Dendritic cell treated with granulocyte-macrophage colony-stimulating factor and Interleukin-4, amounts not matched to agents 40 ng/mL and 50 ng/mL, for 4 days (primary cell): ENCODE measurements at regions not wholly inside any gene's neighbourhood (a gene's known extent, or its start where the extent isn't known, plus 50 kb on each side); places are given as distances from the start of the nearest gene placed in this dataset.

ENCODE experiments used
- H3K27ac Mint-ChIP-seq: one replicate; pipeline ENCODE4 v1.8.0; 2022; ENCODE audit warnings: mild to moderate bottlenecking, mixed read lengths
- H3K27me3 Mint-ChIP-seq: one replicate; pipeline ENCODE4 v1.8.0; 2022; ENCODE audit warnings: mild to moderate bottlenecking, mixed read lengths
- H3K36me3 Mint-ChIP-seq: one replicate; pipeline ENCODE4 v1.8.0; 2022; ENCODE audit warnings: low read depth, mixed read lengths
- H3K4me1 Mint-ChIP-seq: one replicate; pipeline ENCODE4 v1.8.0; 2022; ENCODE audit warnings: low read depth, mixed read lengths
- H3K4me3 Mint-ChIP-seq: one replicate; pipeline ENCODE4 v1.8.0; 2022; ENCODE audit warnings: mild to moderate bottlenecking, moderate library complexity, mixed read lengths
- H3K9me3 Mint-ChIP-seq: one replicate; pipeline ENCODE4 v1.8.0; 2022; ENCODE audit warnings: mixed read lengths
- intact Hi-C: fragments of 100-400 bp; cut with micrococcal nuclease; formaldehyde crosslinking; loops from one replicate; pipeline ENCODE4 v1.15.0; 2022

DNA sequence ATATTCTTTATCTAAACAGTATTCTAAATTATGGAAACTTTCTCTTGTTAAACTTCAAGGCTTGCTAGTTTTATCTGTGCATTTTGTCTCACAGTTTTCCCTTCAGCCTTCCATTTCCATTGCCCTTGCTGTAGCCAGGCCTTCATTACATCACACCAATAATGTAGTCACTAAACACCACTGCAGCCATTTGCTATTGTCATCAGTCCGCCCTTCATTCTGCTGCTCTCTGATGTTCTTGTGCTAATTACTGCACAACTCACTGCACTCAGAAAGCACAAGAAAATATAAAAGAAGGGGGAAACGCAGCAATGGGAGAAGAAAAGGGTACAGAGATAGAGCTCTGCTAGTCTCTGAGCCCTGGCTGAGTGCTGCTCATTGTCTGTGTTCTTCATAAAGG is 239.6 kb upstream of the FSTL5 start:
- Mint-ChIP-seq H3K27me3 (no peaks in the 10 kb centered on the region), H3K36me3 (no peaks in the 10 kb centered on the region), H3K4me1 (no peaks in the 10 kb centered on the region), H3K27ac (no peak overlapping the region), H3K4me3 (no peak overlapping the region), H3K9me3 (peaks cover 13% of the 10 kb centered on the region)
- intact Hi-C loops, result no loop called here

DNA sequence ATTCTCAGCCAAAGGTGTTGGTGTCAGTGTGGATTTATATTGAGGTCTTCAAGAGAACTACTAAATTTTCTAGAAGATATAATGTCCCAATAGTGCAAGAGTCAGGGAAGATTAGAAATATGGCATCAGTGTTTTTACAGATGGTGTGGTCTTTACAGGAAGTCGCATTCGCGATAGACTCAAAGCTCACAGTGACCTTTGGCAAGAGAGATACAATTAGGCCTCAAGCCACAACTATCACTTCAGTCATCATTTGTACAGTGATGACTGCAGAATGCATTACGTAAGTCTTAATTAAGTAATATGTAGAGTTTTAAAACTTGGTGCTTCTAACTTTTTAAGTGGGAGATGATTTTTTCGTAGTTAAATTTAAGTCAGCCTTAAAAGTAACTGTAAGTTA is 237.2 kb upstream of the FSTL5 start:
- no peaks in the 10 kb centered on the region for H3K4me1 Mint-ChIP-seq
- no peaks in the 10 kb centered on the region for H3K36me3 Mint-ChIP-seq
- H3K9me3 Mint-ChIP-seq, result peaks cover 14% of the 10 kb centered on the region
- H3K4me3 Mint-ChIP-seq, result no peak overlapping the region
- no peaks in the 10 kb centered on the region for H3K27me3 Mint-ChIP-seq
- intact Hi-C loops, result no loop called here
- no peak overlapping the region for H3K27ac Mint-ChIP-seq

DNA sequence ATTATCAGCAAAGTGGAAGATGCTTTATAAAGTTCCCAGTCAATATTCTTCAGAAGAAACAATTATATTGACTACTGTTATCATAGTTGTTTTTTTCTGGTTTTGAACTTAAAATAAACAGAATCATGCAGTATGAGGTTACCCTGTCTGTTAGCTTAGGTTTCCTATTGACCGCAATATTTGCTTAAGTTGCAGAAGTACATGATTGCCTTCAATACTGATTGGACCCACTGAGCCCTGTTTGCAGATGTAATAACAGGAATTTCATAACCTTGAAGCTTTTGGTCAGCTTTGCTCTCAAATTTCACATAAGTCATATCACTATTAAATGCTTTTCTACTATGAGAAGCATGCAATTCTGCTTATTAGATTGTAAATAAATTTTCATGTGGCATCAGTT is 229.1 kb upstream of the FSTL5 start:
- intact Hi-C loops, result no loop called here
- Mint-ChIP-seq H3K27me3 (no peaks in the 10 kb centered on the region), H3K36me3 (no peaks in the 10 kb centered on the region), H3K9me3 (peaks cover 20% of the 10 kb centered on the region), H3K4me3 (no peak overlapping the region), H3K4me1 (no peaks in the 10 kb centered on the region), H3K27ac (no peak overlapping the region)

DNA sequence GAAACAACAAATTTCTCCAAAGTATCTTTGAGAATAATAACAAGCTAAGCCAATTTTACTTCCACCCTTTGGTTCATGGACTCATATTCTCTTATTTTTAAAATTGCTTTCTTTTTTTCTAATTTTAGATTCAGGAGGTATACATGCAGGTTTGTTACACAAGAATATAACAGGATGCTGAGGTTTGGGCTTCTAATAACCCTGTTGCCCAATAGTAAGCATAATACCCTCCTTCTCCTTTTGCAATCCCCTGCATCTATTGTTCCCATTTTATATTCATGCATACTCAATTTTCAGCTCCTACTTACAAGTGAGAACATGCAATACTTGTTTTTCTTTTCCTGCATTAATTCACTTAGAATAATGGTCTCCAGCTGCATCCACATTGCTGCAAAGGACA is 202.3 kb upstream of the FSTL5 start:
- H3K27me3 Mint-ChIP-seq, result no peaks in the 10 kb centered on the region

DNA sequence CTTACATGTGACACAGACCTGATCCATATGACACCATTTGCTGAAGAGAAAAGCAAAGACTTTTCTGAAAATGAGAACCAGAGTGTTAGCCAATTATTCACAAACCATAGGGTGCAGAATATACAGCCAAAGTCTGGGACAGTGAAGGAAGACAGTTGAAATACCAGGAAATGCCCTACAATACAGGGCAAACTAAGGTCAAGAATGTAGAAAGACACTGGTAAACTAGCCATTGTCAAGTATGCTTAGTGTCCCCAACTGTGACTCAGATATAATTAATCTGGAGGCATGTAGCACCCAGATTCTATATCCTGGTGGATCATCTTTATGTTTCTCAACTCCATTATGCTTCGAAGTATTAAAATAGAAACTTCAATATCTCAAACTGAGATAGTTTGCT is 200.9 kb upstream of the FSTL5 start:
- no peaks in the 10 kb centered on the region for H3K36me3 Mint-ChIP-seq
- no peaks in the 10 kb centered on the region for H3K9me3 Mint-ChIP-seq
- H3K4me1 Mint-ChIP-seq, result no peaks in the 10 kb centered on the region
- no peaks in the 10 kb centered on the region for H3K27me3 Mint-ChIP-seq
- intact Hi-C loops, result no loop called here
- H3K4me3 Mint-ChIP-seq, result no peak overlapping the region
- no peak overlapping the region for H3K27ac Mint-ChIP-seq

More for the DNA sequence above, 202.3 kb upstream of the FSTL5 start:
- no peak overlapping the region for H3K27ac Mint-ChIP-seq
- intact Hi-C loops, result no loop called here
- H3K9me3 Mint-ChIP-seq, result no peaks in the 10 kb centered on the region
- no peak overlapping the region for H3K4me3 Mint-ChIP-seq
- H3K36me3 Mint-ChIP-seq, result no peaks in the 10 kb centered on the region
- no peaks in the 10 kb centered on the region for H3K4me1 Mint-ChIP-seq

DNA sequence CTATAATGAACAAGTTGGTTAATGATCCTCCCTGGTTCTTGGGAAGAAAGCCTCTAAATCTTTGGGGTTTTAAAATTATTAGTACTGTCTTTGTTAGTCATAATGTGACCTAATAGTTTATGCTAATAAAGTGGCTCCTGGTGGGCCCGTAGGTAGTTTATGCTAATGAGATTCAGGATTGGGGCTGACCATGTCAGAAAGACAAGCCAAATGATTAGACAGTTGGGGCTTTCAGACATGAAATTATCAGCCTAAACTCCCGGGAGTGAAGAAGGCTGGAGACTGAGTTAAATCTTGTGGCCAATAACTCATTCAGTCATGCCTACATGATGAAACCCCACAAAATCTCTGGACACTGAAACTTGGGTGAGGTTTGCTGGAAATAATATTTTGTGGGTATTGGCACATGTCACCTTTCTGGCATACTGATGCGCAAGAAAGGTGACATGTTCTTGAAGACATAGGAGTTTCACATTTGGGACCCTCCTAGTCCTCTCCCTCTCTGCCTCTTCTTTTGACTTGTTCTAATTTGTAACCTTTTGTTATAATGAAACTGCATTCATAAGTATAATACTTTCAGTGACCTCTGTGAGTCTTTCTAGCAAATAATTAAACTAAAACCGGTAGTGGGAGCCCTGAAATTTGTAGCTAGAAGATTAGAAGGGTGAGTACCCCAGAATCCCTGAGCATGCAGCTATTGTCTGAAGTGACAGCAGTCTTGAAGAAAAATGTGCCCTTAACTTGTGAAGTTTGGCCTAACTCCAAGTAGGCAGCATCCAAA is 196.8 kb upstream of the FSTL5 start:
- no peak overlapping the region for H3K27ac Mint-ChIP-seq
- no peaks in the 10 kb centered on the region for H3K36me3 Mint-ChIP-seq
- intact Hi-C loops, result no loop called here
- H3K9me3 Mint-ChIP-seq, result no peaks in the 10 kb centered on the region
- H3K4me1 Mint-ChIP-seq, result no peaks in the 10 kb centered on the region
- H3K27me3 Mint-ChIP-seq, result no peaks in the 10 kb centered on the region
- no peak overlapping the region for H3K4me3 Mint-ChIP-seq

DNA sequence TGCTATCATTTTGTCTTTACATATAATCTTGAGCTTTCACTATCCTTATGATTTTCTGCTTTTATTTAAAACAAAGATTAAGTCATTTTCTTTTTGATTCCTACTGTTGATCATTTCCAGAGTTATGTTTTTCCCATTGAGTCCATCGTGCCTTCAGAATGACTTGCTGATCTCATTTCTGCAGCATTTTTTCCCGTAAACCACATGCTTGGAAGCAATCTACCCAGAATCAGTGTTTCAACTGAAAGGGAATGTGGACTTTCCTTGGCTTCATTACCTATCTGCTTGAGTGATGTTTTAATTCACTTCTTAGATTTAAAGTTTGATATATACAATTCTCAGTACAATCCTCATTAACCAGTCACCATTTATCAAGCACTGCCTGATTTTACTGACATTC is 192.4 kb upstream of the FSTL5 start:
- no peaks in the 10 kb centered on the region for H3K27me3 Mint-ChIP-seq
- intact Hi-C loops, result no loop called here
- H3K9me3 Mint-ChIP-seq, result no peaks in the 10 kb centered on the region
- no peaks in the 10 kb centered on the region for H3K4me1 Mint-ChIP-seq
- H3K27ac Mint-ChIP-seq, result no peak overlapping the region
- no peaks in the 10 kb centered on the region for H3K36me3 Mint-ChIP-seq
- H3K4me3 Mint-ChIP-seq, result no peak overlapping the region

DNA sequence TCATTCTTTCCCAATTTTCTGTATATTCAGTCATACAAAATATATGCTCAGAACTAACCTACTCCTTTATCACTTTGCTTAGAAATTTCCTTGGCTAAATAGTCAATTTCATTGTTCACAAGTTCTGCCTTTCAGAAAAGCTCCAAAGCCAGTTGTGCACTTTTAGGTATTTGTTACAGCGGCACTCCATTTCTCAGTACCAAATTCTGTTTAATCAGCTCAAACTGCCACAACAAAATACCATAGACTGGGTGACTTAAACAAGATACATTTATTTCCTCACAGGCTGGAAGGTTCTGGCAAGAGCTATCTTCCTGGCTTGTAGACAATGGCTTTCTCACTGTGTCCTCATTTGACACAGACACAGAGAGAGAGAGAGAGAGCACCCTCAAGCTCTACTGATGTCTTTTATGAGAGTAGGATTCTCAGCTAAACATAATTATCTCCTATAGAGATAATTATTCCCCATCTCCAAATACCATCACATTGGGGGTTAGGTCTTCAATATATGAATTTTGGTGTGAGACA is 188.8 kb upstream of the FSTL5 start:
- Mint-ChIP-seq H3K4me3 (no peak overlapping the region), H3K36me3 (no peaks in the 10 kb centered on the region), H3K27ac (no peak overlapping the region), H3K4me1 (no peaks in the 10 kb centered on the region), H3K27me3 (no peaks in the 10 kb centered on the region), H3K9me3 (no peaks in the 10 kb centered on the region)
- intact Hi-C loops, result no loop called here

DNA sequence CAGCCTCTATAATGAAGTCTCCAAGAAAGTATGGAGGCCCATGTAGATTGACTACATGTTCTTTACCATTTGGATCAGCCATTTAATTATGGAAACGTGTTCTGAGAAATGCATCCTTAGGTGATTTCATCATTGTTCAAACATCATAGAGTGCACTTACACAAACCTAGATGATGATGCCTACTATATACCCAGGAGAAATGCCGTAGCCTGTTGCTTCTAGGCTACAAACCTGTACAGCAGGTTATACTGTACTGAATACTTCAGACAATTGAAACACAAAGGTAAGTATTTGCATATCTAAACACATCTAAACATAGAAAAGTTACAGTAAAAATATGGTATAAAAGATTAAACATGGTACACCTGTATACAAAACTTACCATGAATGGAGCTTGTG is 186.5 kb upstream of the FSTL5 start:
- Mint-ChIP-seq H3K36me3 (no peaks in the 10 kb centered on the region), H3K4me3 (no peak overlapping the region), H3K27me3 (no peaks in the 10 kb centered on the region), H3K27ac (no peak overlapping the region), H3K4me1 (no peaks in the 10 kb centered on the region), H3K9me3 (no peaks in the 10 kb centered on the region)
- intact Hi-C loops, result no loop called here

DNA sequence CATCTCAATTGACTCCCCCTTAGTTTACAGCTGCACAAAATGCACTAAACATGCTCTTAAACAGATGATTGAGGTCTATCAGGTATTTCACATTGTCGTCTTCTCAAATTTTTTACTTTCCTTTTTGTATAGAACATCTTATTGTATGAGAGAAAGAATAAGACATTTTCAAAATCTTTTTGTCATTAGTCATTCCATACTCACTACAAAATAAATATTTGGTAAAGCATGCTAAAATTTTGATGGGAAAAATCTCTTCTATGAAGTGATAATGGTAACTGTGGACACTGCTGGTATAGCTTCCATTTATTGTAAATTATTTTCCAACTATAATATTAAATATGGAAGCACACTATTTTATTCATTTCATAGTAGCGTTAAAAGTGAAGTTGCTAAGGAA is 185.6 kb upstream of the FSTL5 start:
- no peaks in the 10 kb centered on the region for H3K4me1 Mint-ChIP-seq
- no peak overlapping the region for H3K27ac Mint-ChIP-seq
- no peak overlapping the region for H3K4me3 Mint-ChIP-seq
- no peaks in the 10 kb centered on the region for H3K9me3 Mint-ChIP-seq
- no peaks in the 10 kb centered on the region for H3K27me3 Mint-ChIP-seq
- intact Hi-C loops, result no loop called here
- no peaks in the 10 kb centered on the region for H3K36me3 Mint-ChIP-seq

DNA sequence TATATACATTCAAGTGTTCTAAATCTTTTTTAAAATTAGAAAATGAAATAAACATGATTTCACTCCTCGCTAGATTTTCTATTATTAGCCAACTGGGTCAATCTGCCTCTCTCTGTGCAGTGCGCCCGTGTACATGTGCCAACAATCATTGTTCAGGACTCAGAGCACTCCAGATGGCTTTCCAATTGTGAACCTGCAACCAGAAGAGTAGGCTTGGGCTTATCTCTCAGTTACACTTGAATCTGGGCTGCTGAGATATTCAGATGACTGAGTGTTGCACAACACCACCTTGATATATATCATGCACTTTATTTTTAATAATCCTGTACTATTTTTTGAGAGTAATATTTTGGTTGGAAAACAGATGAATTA is 184.0 kb upstream of the FSTL5 start:
- intact Hi-C loops, result no loop called here
- Mint-ChIP-seq H3K4me3 (no peak overlapping the region), H3K27ac (no peak overlapping the region), H3K9me3 (no peaks in the 10 kb centered on the region), H3K36me3 (no peaks in the 10 kb centered on the region), H3K4me1 (no peaks in the 10 kb centered on the region), H3K27me3 (no peaks in the 10 kb centered on the region)

DNA sequence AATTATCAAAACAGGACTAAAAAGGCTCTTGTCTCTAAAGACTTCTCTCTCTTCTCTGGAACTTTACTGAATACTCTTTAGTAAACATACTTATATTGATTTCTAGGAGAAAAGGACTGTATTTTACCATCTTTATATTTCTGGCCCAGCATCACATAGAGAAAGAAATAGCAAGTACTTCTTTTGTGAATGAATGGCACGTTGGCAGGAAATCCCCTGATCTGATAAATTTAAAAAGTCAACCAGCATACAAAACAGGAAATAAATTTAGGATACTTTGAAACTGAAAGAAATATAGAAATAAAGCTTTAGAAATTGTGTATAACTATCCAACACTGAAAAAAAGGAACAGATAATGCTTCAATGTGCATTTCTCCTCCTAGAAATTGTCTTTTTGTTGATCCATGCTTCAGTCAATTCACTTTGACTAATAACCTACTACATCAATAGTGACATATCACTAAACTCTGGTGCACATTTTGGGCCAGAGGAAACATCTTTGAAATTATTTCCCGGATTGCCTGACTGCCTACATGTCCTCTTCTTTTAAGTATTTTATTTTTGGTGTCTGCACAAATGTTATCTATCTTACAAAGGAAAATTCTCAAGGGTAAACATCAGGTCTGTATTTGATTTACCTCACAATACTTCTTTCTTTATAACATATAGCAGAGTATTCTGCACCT is 183.5 kb upstream of the FSTL5 start:
- Mint-ChIP-seq H3K9me3 (no peaks in the 10 kb centered on the region), H3K27ac (no peak overlapping the region), H3K4me3 (no peak overlapping the region), H3K27me3 (no peaks in the 10 kb centered on the region), H3K4me1 (no peaks in the 10 kb centered on the region), H3K36me3 (no peaks in the 10 kb centered on the region)
- intact Hi-C loops, result no loop called here

DNA sequence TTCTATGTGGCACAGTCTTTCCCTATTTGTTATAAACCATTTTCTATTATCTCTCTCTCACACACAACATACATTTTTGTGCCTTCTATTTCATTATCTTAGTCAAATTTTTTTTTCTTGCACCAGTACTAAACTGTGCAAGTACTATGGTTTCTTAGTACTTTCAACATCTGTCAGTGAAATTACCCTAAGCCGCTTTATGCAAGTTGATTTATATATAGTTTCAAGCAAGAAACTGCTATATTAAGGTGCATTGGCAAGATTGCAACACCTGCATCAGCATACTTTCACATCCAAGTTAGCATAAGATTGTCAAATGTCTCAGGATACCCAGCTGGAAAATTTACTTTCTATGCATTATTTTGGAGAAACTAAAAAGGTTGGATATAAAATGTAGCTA is 180.2 kb upstream of the FSTL5 start:
- Mint-ChIP-seq H3K4me1 (no peaks in the 10 kb centered on the region), H3K27me3 (no peaks in the 10 kb centered on the region), H3K27ac (no peak overlapping the region), H3K36me3 (no peaks in the 10 kb centered on the region), H3K4me3 (no peak overlapping the region), H3K9me3 (no peaks in the 10 kb centered on the region)
- intact Hi-C loops, result no loop called here

DNA sequence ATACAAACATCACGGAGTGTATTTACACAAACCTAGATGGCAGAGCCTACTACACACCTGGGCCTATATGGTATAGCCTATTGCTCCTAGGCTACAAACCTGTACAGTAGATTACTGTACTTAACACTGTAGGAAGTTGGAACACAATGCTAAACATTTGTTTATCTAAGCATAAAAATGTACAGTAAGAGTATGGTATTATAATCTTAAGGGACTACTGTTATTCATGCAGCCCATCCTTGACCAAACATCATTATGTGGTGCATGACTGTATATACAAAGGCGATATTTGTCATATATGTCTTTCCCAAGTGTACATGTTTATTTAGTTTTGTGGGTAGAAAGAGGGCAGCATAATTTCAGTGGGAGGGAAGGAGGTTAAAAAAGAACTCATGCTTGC is 177.7 kb upstream of the FSTL5 start:
- Mint-ChIP-seq H3K36me3 (no peaks in the 10 kb centered on the region), H3K9me3 (no peaks in the 10 kb centered on the region), H3K4me3 (no peak overlapping the region), H3K4me1 (no peaks in the 10 kb centered on the region), H3K27me3 (no peaks in the 10 kb centered on the region), H3K27ac (no peak overlapping the region)
- intact Hi-C loops, result no loop called here

DNA sequence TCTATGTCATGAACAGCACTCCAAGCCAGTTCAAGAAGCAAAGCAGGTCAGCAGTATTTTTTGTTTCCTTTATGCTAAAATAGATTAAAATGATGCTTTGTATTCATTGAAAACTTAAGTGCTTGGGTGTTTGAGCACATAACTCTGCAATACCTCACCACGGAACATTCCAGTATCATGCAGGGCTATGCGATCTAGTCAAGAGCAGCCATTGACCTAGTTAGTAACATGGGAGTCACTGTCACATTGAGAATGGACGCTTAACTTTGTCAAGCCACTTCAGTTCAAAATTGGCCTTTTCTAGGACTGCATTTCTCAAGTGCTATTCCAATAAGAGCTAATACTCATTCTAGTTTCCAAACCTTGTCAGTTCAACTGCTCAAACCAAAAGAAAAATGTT is 160.1 kb upstream of the FSTL5 start:
- H3K36me3 Mint-ChIP-seq, result no peaks in the 10 kb centered on the region
- no peaks in the 10 kb centered on the region for H3K27me3 Mint-ChIP-seq
- intact Hi-C loops, result no loop called here
- no peaks in the 10 kb centered on the region for H3K4me1 Mint-ChIP-seq
- no peaks in the 10 kb centered on the region for H3K9me3 Mint-ChIP-seq
- H3K27ac Mint-ChIP-seq, result no peak overlapping the region
- no peak overlapping the region for H3K4me3 Mint-ChIP-seq
